HG02885 (cell line): ENCODE measurements at regions not wholly inside any gene's neighbourhood (a gene's known extent, or its start where the extent isn't known, plus 50 kb on each side); places are given as distances from the start of the nearest gene placed in this dataset.

ENCODE experiments used
- ATAC-seq: cut with Tn5 transposase; IDR thresholded peaks from one replicate; pipeline ENCODE4 v1.9.1; 2021; ENCODE audit warnings: mild to moderate bottlenecking; ENCODE audit not compliant: unreplicated experiment, poor library complexity

DNA sequence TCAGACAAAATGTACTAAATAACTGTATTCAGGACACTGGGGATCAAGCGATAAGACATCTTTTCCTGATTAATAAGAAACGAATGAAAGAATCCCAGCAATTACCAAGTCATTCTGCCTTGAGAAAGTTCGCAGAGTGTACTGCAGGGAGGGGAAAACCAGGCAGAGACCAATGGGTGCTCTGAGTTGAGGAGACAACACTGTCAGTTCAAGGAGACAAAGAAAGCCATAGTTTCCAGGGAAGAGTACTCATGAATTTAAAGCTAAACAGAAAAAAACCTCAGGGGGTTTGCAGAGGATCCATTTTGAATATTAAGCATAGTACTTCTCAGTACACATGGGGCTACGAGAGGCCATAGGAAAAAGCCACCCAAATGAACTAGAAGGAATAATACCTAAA lies 573.0 kb downstream of the KCTD8 start:
- no peak for ATAC-seq

GRCh38 chr4:43882470-43882869 lies 566.1 kb downstream of the KCTD8 start:
- ATAC-seq: no peak

DNA sequence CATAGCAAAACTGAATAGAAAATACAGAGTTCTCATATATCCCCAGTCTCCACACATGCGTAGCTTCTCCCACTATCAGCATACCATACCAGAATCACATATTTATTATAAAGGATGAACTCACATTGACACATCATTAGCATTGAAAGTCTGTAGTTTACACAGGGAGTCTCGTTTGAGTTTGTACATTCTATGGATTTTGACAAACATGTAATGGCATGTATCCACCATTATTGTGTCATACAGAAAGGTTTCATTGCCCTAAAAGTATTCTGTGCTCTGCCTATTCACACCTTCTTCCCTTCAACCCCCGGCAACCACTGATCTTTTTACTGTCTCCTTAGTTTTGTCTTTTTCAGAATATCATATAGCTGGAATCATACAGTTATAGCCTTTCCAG lies 562.4 kb downstream of the KCTD8 start:
- ATAC-seq: no peak

- ATAC-seq: no peak
Observed at GRCh38 chr4:43898836-43899235, 549.8 kb downstream of the KCTD8 start.

DNA sequence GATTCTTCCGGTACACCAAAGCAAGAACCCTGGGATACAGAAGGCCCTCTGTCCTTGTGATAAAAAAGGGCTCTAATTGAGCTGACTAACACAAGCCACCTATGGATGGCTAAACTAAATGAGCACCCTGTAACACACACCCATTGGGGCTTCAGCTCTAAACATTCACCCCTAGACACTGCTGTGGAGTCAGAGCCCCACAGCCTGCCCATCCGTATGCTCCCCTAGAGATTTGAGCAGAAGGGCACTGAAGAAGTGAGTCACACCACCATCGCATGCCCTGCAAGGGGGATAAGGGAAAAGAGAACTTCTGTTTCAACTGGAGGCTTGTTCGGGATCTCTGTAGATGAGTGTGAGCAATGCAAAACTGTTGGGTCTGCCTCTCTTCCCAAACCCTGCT lies 545.2 kb downstream of the KCTD8 start:
- ATAC-seq: no peak

DNA sequence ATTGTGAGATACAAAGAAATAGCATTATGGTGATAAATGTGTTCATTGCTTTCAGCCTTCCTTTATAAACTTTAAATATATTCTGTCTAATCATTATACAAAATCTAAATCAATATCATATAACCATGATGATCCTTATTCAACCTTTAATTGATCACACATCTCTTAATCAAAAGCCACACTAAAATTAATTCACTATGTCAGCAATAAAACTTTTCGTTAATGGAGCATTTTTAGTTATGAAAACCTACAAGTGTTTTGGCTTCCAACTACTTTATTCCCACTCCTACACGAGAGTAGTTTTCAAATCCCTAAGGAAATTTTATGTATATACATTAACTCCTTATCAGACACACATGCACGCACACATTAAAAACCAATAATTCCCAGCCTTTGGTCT lies 530.2 kb downstream of the KCTD8 start:
- ATAC-seq: no peak

- ATAC-seq: no peak
Observed at GRCh38 chr4:43932448-43932847, 516.2 kb downstream of the KCTD8 start.

GRCh38 chr4:43943998-43944397 lies 504.6 kb downstream of the KCTD8 start:
- no peak for ATAC-seq

DNA sequence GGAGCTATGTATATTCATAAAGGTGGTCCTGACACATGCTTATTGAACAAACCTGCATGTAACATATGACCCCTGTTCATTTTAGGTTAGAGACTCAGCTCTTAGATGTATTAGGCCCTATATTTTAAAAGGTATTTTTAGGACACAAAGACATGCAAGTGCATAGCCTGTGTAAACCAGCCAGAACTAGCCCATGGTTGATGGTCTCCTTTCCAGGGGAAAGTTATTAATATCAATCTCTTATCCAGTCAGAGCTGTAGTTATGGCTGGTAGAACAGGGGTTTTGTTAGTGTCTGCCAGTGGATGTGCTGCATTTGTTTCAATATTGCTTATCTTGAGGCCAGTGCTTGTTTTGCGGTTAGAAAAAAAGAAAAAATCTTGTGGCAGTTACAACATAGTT lies 488.6 kb downstream of the KCTD8 start:
- no peak for ATAC-seq

GRCh38 chr4:43968011-43968410 lies 480.6 kb downstream of the KCTD8 start:
- ATAC-seq: no peak

DNA sequence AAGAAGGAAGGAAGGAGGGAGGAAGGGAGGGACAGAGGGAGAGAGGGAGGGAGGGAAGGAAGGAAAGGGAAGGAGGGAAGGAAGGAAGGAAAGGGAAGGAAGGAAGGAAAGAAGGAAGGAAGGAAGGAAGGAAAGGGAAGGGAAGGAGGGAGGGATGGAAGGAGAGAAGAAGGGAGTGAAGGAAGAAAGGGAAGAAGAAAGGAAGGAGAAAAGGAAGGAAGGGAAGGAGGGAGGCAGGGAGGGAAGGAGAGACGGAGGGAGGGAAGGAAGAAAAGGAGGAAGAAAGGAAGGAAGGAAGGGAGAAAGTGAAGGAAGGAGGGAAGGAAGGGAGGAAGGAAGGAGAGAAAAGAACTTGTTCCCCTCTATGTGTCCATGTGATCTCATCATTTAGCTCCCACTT lies 465.0 kb downstream of the KCTD8 start:
- ATAC-seq: no peak

DNA sequence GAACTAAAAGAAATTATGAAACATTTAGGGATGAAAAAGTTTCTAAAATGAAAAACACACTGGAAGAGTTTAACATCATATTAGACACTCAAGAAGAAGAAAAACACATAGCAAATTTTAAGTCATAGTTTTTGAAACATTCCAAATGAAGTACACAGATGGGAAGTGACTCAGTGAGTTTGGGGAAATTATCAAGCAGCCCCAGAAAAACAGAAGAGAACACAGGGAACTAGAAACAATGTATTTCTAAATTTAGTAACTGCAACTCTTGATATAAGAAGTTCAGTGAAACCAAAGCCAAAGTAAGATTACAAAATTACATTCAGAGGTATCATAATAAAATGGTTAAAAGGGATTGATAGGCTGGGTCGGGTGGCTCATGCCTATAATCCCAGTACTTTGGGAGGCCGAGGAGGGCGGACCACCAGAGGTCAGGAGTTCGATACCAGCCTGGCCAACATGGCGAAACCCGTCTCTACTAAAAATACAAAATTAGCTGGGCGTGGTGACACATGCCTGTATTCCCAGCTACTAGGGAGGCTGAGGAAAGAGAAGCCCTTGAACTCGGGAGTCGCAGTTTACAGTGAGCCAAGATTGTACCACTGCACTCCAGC lies 461.2 kb downstream of the KCTD8 start:
- no peak for ATAC-seq

DNA sequence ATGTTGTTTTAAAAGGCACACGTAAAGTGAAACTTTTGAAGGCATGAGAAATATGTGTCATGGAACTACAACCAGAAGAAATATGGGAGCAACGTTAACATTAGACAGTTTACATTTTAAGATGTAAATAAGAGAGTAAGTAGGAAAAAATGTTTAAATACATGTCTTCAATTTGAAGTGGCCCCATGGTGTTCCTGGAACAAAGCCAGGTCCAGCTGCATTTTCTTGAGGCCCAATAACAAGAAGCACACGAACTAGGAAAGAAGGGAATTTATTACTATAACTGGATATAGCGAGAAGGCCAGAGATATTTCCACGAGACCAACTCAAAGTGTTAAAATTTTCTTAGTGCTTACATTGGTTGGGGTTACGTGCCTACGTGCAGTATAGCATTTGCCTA lies 458.1 kb downstream of the KCTD8 start:
- no peak for ATAC-seq

DNA sequence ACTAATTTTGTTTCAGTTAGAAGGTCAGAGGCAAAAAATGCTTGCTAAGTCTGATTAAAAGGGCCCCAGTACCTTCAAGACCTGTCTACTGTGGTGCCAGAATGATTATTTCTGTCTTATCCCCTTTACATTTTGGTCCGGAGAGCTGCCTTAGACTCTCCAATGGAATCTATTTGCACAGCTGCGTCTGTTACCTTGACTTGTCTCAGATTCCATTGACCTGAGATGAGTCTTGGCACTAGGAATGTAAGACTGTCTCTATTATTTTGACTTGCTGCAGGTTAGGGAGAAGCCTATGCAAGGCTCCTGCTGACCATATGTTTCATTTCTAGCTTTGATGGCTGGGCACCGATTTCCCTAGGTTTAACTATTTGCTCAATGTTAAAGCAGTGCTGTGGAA lies 457.6 kb downstream of the KCTD8 start:
- no peak for ATAC-seq

GRCh38 chr4:43992552-43992951 lies 456.1 kb downstream of the KCTD8 start:
- ATAC-seq: no peak

DNA sequence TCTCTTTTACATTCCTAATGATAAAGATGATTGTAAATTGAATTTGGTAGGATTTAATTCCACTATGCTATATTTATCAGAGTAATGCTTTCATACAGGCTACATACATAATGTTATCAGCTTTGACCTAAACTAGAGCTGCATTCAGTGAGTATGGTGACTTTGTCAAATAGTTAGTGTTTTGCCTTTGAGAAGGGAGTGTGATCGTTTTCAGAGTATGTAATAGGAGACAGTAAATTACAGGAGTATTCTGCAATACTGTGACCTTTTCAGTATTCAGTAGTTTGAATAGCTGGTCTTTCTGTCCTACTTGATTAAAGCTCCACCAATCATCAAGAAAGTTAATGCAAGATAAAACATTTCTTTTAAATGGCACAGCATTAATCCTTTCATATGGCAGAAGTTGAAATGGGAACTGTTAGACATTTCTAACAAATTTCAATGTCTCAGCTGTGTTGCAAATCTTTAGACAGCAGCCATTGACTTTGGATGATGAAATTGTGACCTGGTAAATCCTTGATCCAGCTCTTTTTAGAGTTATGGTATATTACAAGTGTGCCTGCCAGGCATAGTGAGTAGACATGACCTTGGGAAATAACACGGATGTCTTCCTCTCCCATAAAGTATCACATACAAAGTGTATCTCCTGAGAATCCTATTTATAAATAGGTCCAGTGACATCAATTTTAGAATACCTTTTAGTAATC lies 455.3 kb downstream of the KCTD8 start:
- ATAC-seq: no peak

DNA sequence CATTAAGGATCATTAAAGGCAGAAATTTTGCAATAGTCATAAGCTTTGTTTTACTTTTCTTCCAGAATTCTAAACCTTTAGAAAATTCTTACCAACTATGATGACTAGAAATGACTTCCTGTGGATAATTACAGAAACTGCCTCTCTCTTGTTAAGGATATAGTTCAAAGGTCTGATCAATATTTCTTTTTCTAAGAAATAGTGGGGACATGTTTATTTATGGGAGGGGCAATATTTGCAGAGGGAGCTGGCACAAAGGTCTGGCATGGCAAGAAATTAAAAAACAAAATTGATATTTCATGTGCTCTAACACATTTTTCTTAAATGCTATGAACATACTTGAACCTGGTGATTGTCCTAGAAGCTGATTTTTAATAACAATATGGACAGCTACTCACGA lies 448.9 kb downstream of the KCTD8 start:
- ATAC-seq: no peak

DNA sequence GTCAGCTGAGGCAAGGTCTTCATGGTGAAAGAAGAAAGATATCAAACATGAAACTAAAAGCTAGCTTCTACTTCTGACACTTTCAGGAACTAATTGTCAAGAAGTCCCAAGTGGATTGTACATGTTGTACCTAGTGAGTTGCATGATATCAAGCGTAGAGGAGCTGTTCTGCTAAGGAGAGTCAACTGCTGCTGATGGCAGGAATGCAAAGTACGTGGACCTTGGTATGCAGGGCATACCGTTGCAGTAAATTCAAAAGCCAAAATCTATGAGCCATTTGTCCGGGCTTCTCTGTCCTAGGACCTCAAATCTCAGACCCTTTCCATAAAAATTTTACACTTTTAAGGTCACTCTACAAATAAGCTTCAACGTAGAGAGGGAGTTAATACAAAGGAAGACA lies 446.2 kb downstream of the KCTD8 start:
- ATAC-seq: no peak

- no peak for ATAC-seq
Observed at GRCh38 chr4:44016570-44017421, 431.8 kb downstream of the KCTD8 start.

GRCh38 chr4:44017422-44017739 lies 431.2 kb downstream of the KCTD8 start:
- no peak for ATAC-seq

- ATAC-seq: no peak
Observed at GRCh38 chr4:44019721-44020120, 428.9 kb downstream of the KCTD8 start.
